HepG2 (cell line): ENCODE measurements at regions not wholly inside any gene's neighbourhood (a gene's known extent, or its start where the extent isn't known, plus 50 kb on each side); places are given as distances from the start of the nearest gene placed in this dataset.

Source experiments
- ATAC-seq: fragments of 200-7000 bp; cut with Tn5 transposase; 3 replicates; pipeline ENCODE4 v1.9.1; 2020; ENCODE audit warnings: mild to moderate bottlenecking, moderate library complexity
- BruUV-seq: library from RNA; stranded (reverse); fragments of 400-500 nt; replicated peaks from 2 replicates; lab custom pipeline; 2021; lab: Mats Ljungman, UMichigan
- CTCF ChIA-PET: fragments of 300-600 bp; formaldehyde crosslinking; extraction: SDS; loops from one replicate; lab custom pipeline; 2021; ENCODE audit warnings: low total read pairs, inconsistent platforms, low intra/inter-chr PET ratio; lab: Yijun Ruan, JAX
- POLR2A ChIA-PET: fragments of 350-600 bp; sonication (Branson Sonifier 250); formaldehyde crosslinking; loops from one replicate; lab custom pipeline; 2020; ENCODE audit warnings: antibody characterized with exemption, inconsistent platforms; lab: Yijun Ruan, JAX
- DNase-seq: peaks from one replicate; pipeline ENCODE4 v3.0.0-alpha.2; 2015; ENCODE audit warnings: low spot score
- FAIRE-seq: peaks from 3 replicates; lab custom pipeline; 2011; peaks lifted over from hg19 to GRCh38; lab: Jason Lieb, UNC
- H2AFZ ChIP-seq: one replicate; pipeline ENCODE4 v1.6.1; 2011; ENCODE audit warnings: low read length, inconsistent platforms
- H3K27ac ChIP-seq: fragments of 300-600 bp; 3 replicates; pipeline ENCODE4 v1.8.0; 2011; ENCODE audit warnings: mixed run types, mild to moderate bottlenecking, mixed read lengths, low read length, inconsistent platforms; ENCODE audit not compliant: insufficient read depth; ENCODE audit errors: extremely low read length
- H3K27me3 ChIP-seq, 2 experiments: fragments of 200-600 bp in 1 of 2; 2 replicates in 1 of 2; 3 replicates in 1 of 2; pipeline versions ENCODE4 v1.6.0 to v1.8.0; 2011; ENCODE audit warnings: low read length in 2 of 2, mild to moderate bottlenecking in 2 of 2, moderate library complexity in 2 of 2, inconsistent platforms in 1 of 2; ENCODE audit not compliant: insufficient read depth in 2 of 2, control insufficient read depth in 1 of 2
- H3K36me3 ChIP-seq, 2 experiments: fragments of 200-600 bp in 1 of 2; replicated peaks in 1 of 2; 2 replicates in 1 of 2; 3 replicates in 1 of 2; pipeline versions ENCODE4 v1.5.1 to v1.8.0; 2011; ENCODE audit warnings: low read length in 2 of 2, inconsistent platforms in 1 of 2; ENCODE audit not compliant: insufficient read depth in 2 of 2, control insufficient read depth in 1 of 2
- H3K4me1 ChIP-seq: 2 replicates; pipeline ENCODE4 v1.5.1; 2012; ENCODE audit warnings: low read length, inconsistent platforms; ENCODE audit not compliant: insufficient read depth
- H3K4me2 ChIP-seq: 2 replicates; pipeline ENCODE4 v1.6.0; 2011; ENCODE audit warnings: low read depth, low read length, inconsistent platforms
- H3K4me3 ChIP-seq, 3 experiments: fragments of 200-600 bp in 1 of 3; sonication (generic), shearing (Covaris generic) in 1 of 3; replicated peaks in 1 of 3; 2 replicates each; pipeline ENCODE4 v1.5.1; 2011 to 2016; ENCODE audit warnings: low read length in 3 of 3, inconsistent platforms in 2 of 3, low read depth in 2 of 3, mild to moderate bottlenecking in 2 of 3, control low read depth in 1 of 3, mixed read lengths in 1 of 3; ENCODE audit not compliant: insufficient read depth in 1 of 3
- H3K79me2 ChIP-seq: one replicate; pipeline ENCODE4 v1.6.1; 2011; ENCODE audit warnings: low read length, inconsistent platforms; ENCODE audit not compliant: insufficient read depth
- H3K9ac ChIP-seq: 2 replicates; pipeline ENCODE4 v1.6.0; 2011; ENCODE audit warnings: mild to moderate bottlenecking, low read depth, low read length, inconsistent platforms; ENCODE audit not compliant: insufficient read depth
- H3K9me3 ChIP-seq: 2 replicates; pipeline ENCODE4 v1.5.1; 2012; ENCODE audit warnings: mild to moderate bottlenecking, low read length
- H4K20me1 ChIP-seq: 2 replicates; pipeline ENCODE4 v1.6.0; 2011; ENCODE audit warnings: inconsistent platforms, mild to moderate bottlenecking, low read length, moderate library complexity; ENCODE audit not compliant: insufficient read depth
- IKZF4 ChIP-seq: sonication (generic); formaldehyde crosslinking; IDR thresholded peaks from 2 replicates; pipeline ENCODE4 v1.5.1; 2020; ENCODE audit warnings: borderline replicate concordance, mild to moderate bottlenecking, low read depth, missing genetic modification reagents; ENCODE audit errors: not compliant biosample characterization
- LRRFIP1 ChIP-seq: sonication (generic); formaldehyde crosslinking; conservative IDR thresholded peaks from 2 replicates; pipeline ENCODE4 v1.4.0; 2020; ENCODE audit warnings: missing genetic modification reagents
- MIER2 ChIP-seq: IDR thresholded peaks from 2 replicates; pipeline ENCODE4 v1.6.1; 2016; ENCODE audit warnings: missing biosample characterization, missing genetic modification reagents
- MXD1 ChIP-seq: sonication (generic); formaldehyde crosslinking; IDR thresholded peaks from 2 replicates; pipeline ENCODE4 v1.4.0; 2020; ENCODE audit warnings: mild to moderate bottlenecking, missing genetic modification reagents
- NKX3-1 ChIP-seq: sonication (generic); formaldehyde crosslinking; IDR thresholded peaks from 2 replicates; pipeline ENCODE4 v1.5.0; 2020; ENCODE audit warnings: missing genetic modification reagents
- NR2F6 ChIP-seq, 2 experiments: IDR thresholded peaks; 2 replicates each; pipeline ENCODE4 v1.6.1; 2016; ENCODE audit warnings: antibody characterized with exemption in 1 of 2, mild to moderate bottlenecking in 1 of 2
- SAFB2 ChIP-seq: sonication (generic); formaldehyde crosslinking; IDR thresholded peaks from 2 replicates; pipeline ENCODE4 v1.5.1; 2020; ENCODE audit warnings: missing genetic modification reagents, low read depth, mild to moderate bottlenecking, borderline replicate concordance
- SOX13 ChIP-seq, 3 experiments: fragments of 450-650 bp in 1 of 3; sonication (generic) in 1 of 3; formaldehyde crosslinking in 1 of 3; IDR thresholded peaks in 2 of 3; conservative IDR thresholded peaks in 1 of 3; 2 replicates each; pipeline versions ENCODE4 v1.5.0 to v1.6.1; 2016 to 2020; ENCODE audit warnings: antibody characterized with exemption in 1 of 3, mild to moderate bottlenecking in 1 of 3, missing compliant biosample characterization in 1 of 3, missing genetic modification reagents in 1 of 3, moderate library complexity in 1 of 3
- SOX5 ChIP-seq: IDR thresholded peaks from 2 replicates; pipeline ENCODE4 v1.6.1; 2016; ENCODE audit warnings: borderline replicate concordance
- THAP7 ChIP-seq: sonication (generic); formaldehyde crosslinking; IDR thresholded peaks from 2 replicates; pipeline ENCODE4 v1.8.1; 2023; ENCODE audit warnings: mild to moderate bottlenecking, missing genetic modification reagents
- THAP8 ChIP-seq: sonication (generic); formaldehyde crosslinking; IDR thresholded peaks from 2 replicates; pipeline ENCODE4 v1.5.1; 2020; ENCODE audit warnings: missing genetic modification reagents, mild to moderate bottlenecking, borderline replicate concordance
- TRIM22 ChIP-seq: fragments of 450-650 bp; IDR thresholded peaks from 2 replicates; pipeline ENCODE4 v1.6.1; 2017
- ZBTB26 ChIP-seq: IDR thresholded peaks from 2 replicates; pipeline ENCODE4 v1.6.1; 2016; ENCODE audit warnings: missing compliant biosample characterization, missing genetic modification reagents, borderline replicate concordance
- ZNF232 ChIP-seq: sonication (generic); formaldehyde crosslinking; IDR thresholded peaks from 2 replicates; pipeline ENCODE4 v1.4.0; 2020; ENCODE audit warnings: missing genetic modification reagents, borderline replicate concordance
- WGBS: methylation state at CpG from one replicate; pipeline ENCODE4 v1.1.6; 2017; ENCODE audit warnings: low lambda C conversion rate; 5-methylcytosine and 5-hydroxymethylcytosine counted together
- in situ Hi-C: cut with HindIII; loops from 2 replicates; pipeline ENCODE4 v1.10.0; 2017; ENCODE audit warnings: low pct_unique_long_range_greater_than_20kb; ENCODE audit not compliant: extremely low pct_ligation_motif_present
- intact Hi-C: fragments of 100-400 bp; cut with micrococcal nuclease; formaldehyde crosslinking; loops from one replicate; pipeline ENCODE4 v1.10.0; 2022; ENCODE audit not compliant: unreplicated experiment

- POLR2A ChIA-PET = no interaction called here
- no peak overlapping the region for H2AFZ ChIP-seq
- H4K20me1 ChIP-seq = no peaks in the 10 kb centered on the region
- H3K36me3 ChIP-seq = no peaks in the 10 kb centered on the region
- no peak overlapping the region for H3K4me2 ChIP-seq
- intact Hi-C loops (no loop called here), in situ Hi-C loops (no loop called here)
- no peak overlapping the region for H3K9ac ChIP-seq
- CTCF ChIA-PET = no interaction called here
- H3K27ac ChIP-seq = no peak overlapping the region
- no peak overlapping the region for H3K4me3 ChIP-seq
- no TSS peak for BruUV-seq
- ATAC-seq (no peak), DNase-seq (no peak), FAIRE-seq (no peak)
- no CpG with 5 or more reads among the region's 10 CpGs for WGBS
- H3K4me1 ChIP-seq = no peaks in the 10 kb centered on the region
- no peaks in the 10 kb centered on the region for H3K79me2 ChIP-seq
- no peaks in the 10 kb centered on the region; a peak in 1 of 5 replicates for H3K27me3 ChIP-seq
- no peaks in the 10 kb centered on the region for H3K9me3 ChIP-seq
- TF ChIP-seq MXD1 (CRISPR knock-in tag) (no peak), MIER2 (CRISPR knock-in tag) (no peak), THAP8 (CRISPR knock-in tag) (no peak), NKX3-1 (CRISPR knock-in tag) (no peak), NR2F6 (IDR thresholded peaks at IDR 0.05) (no peak), NR2F6 (CRISPR knock-in tag; IDR thresholded peaks at IDR 0.05) (no peak), ZNF232 (CRISPR knock-in tag) (no peak), SAFB2 (no peak), ZBTB26 (no peak), SOX5 (CRISPR knock-in tag) (no peak), TRIM22 (no peak), SOX13 (IDR thresholded peaks at IDR 0.05) (no peak), SOX13 (CRISPR knock-in tag; conservative IDR thresholded peaks at IDR 0.05 in 1 of 2, IDR thresholded peaks at IDR 0.05 in 1 of 2) (no peak), IKZF4 (CRISPR knock-in tag) (no peak), THAP7 (CRISPR knock-in tag) (no peak), LRRFIP1 (CRISPR knock-in tag) (no peak)
Measured at GRCh38 chr13:106374631-106375030, 160.8 kb downstream of the EFNB2 start.
